Right lobe of liver (tissue), 6 donors: ENCODE measurements at regions not wholly inside any gene's neighbourhood (a gene's known extent, or its start where the extent isn't known, plus 50 kb on each side); places are given as distances from the start of the nearest gene placed in this dataset.

Experiments used
- ATAC-seq, 4 donors: fragments of 200-7000 bp; cut with Tn5 transposase; one replicate each; pipeline ENCODE4 v1.9.1; 2020; ENCODE audit warnings: mild to moderate bottlenecking in 4 of 4, moderate library complexity in 4 of 4
- DNase-seq, 3 donors: peaks; one replicate each; pipeline ENCODE4 v3.0.0-alpha.2; 2020
- H3K27ac ChIP-seq, 3 donors: fragments of 200-600 bp; one replicate each; pipeline ENCODE4 v1.8.0; 2022
- H3K27me3 ChIP-seq, 2 donors: fragments of 200-600 bp; one replicate each; pipeline ENCODE4 v1.8.0; 2022
- H3K36me3 ChIP-seq, 4 donors: fragments of 200-600 bp; sonication (generic) in 1 of 4; one replicate each; pipeline versions ENCODE4 v1.5.1 to v1.8.0; 2017 to 2022; ENCODE audit warnings: control low read depth in 1 of 4
- H3K4me1 ChIP-seq, 4 donors: fragments of 200-600 bp; sonication (generic) in 1 of 4; one replicate each; pipeline versions ENCODE4 v1.5.1 to v1.8.0; 2017 to 2022; ENCODE audit warnings: control low read depth in 1 of 4
- H3K4me3 ChIP-seq, 3 donors: fragments of 200-600 bp; one replicate each; pipeline ENCODE4 v1.8.0; 2022
- H3K9me3 ChIP-seq, 4 donors: fragments of 200-600 bp; sonication (generic) in 1 of 4; one replicate each; pipeline versions ENCODE4 v1.5.1 to v1.8.0; 2017 to 2022; ENCODE audit warnings: control low read depth in 1 of 4
- POLR2A ChIP-seq: fragments of 450-650 bp; IDR thresholded peaks from one replicate; pipeline ENCODE4 v1.6.1; 2017; ENCODE audit warnings: antibody characterized with exemption, mild to moderate bottlenecking
- WGBS: methylation state at CpG from one replicate; pipeline ENCODE4 v1.1.6; 2018; ENCODE audit warnings: low coverage, low lambda C conversion rate; ENCODE audit not compliant: insufficient coverage; ENCODE audit errors: missing lambda C conversion rate; 5-methylcytosine and 5-hydroxymethylcytosine counted together
- intact Hi-C, 2 donors: fragments of 100-400 bp; cut with DNase I; formaldehyde crosslinking; loops; one replicate each; pipeline versions ENCODE4 v1.11.2 to v1.14.1; 2022
- TF ChIP-seq, protein P1 (sequence below), 4 donors: fragments of 200-600 bp in 3 of 4; fragments of 450-650 bp in 1 of 4; IDR thresholded peaks; one replicate each; pipeline versions ENCODE4 v1.5.1 to v1.8.0; 2016 to 2022; ENCODE audit warnings: antibody characterized with exemption in 4 of 4, mild to moderate bottlenecking in 2 of 4
- donor health status: DM: no; HTN: yes; CAD: no.
- donor health status: DM: no; HTN: no; CAD: no.
- donor health status: DM: no; HTN: no; CAD: no.
- donor health status: DM: no; HTN: yes; CAD: no.
- donor health status: DM: no; HTN: yes; CAD: no.

DNA sequence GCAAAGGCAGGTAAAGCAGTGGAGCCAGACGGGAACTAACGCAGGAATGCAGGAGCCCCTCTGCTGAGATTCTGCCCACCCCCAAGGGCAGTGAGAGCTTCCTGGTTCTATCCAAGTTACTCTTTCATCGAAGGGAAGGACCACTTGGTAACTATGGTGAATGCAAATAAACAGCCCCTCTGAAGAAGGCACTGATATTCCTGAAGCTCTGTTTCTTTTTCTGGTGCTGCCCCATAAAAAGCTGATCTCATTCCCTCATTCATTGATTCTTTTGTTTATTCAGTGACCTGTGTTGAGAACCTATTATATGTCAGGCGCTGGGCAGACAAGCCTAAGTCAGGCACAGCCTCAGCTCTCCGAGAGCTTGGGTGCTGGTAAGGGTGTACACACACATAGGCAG, 217.3 kb downstream of the SNX10 start:
- TF ChIP-seq, protein P1, sequence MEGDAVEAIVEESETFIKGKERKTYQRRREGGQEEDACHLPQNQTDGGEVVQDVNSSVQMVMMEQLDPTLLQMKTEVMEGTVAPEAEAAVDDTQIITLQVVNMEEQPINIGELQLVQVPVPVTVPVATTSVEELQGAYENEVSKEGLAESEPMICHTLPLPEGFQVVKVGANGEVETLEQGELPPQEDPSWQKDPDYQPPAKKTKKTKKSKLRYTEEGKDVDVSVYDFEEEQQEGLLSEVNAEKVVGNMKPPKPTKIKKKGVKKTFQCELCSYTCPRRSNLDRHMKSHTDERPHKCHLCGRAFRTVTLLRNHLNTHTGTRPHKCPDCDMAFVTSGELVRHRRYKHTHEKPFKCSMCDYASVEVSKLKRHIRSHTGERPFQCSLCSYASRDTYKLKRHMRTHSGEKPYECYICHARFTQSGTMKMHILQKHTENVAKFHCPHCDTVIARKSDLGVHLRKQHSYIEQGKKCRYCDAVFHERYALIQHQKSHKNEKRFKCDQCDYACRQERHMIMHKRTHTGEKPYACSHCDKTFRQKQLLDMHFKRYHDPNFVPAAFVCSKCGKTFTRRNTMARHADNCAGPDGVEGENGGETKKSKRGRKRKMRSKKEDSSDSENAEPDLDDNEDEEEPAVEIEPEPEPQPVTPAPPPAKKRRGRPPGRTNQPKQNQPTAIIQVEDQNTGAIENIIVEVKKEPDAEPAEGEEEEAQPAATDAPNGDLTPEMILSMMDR (IDR thresholded peaks at IDR 0.05), result no peak
- H3K36me3 ChIP-seq, result no peaks in the 10 kb centered on the region
- 47% methylated on average over 5 of the region's 5 CpGs for WGBS
- ATAC-seq (peak in 1 of 4 donors; percentile 54), DNase-seq (no peak)
- no peaks in the 10 kb centered on the region for H3K27me3 ChIP-seq
- no peak overlapping the region for H3K4me3 ChIP-seq
- no peak overlapping the region for H3K27ac ChIP-seq
- no peaks in the 10 kb centered on the region for H3K4me1 ChIP-seq
- intact Hi-C loops, result no loop called here
- H3K9me3 ChIP-seq, result no peaks in the 10 kb centered on the region

DNA sequence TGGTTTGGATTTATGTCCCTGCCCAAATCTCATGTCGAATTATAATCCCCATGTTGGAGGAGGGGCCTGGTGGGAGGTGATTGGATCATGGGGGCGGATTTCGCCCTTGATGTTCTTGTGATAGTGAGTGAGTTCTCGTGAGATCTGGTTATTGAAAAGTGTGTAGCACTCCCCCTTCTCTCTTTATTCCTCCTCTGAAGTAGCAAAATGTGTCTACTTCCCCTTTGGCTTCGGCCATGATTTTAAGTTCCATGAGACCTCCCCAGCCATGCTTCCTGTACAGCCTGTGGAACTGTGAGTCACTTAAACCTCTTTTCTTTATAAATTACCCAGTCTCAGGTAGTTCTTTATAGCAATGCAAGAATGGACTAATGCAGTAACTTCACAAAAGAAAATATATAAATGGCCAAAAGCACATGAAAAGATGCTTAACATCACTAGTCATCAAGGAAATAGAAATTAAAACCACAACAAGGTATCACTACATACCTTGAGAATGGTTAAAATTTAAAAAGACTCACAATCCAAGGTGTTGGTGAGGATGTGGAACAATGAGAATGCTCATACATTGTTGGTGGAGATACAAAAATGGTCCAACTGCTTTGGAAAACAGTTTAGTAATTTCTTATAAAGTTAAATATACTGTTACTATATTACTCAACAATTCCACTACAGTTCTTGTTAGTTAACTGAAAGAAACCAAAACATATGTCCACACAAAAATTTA, 218.7 kb downstream of the SNX10 start:
- DNase-seq (no peak), ATAC-seq (no peak)
- no peaks in the 10 kb centered on the region for H3K9me3 ChIP-seq
- H3K4me1 ChIP-seq, result no peaks in the 10 kb centered on the region
- H3K4me3 ChIP-seq, result no peak overlapping the region
- intact Hi-C loops, result no loop called here
- no peaks in the 10 kb centered on the region for H3K27me3 ChIP-seq
- TF ChIP-seq POLR2A, result no peak
- TF ChIP-seq, protein P1 (IDR thresholded peaks at IDR 0.05), result no peak
- H3K36me3 ChIP-seq, result no peaks in the 10 kb centered on the region
- H3K27ac ChIP-seq, result no peak overlapping the region
- 54% methylated on average over 3 of the region's 5 CpGs for WGBS

DNA sequence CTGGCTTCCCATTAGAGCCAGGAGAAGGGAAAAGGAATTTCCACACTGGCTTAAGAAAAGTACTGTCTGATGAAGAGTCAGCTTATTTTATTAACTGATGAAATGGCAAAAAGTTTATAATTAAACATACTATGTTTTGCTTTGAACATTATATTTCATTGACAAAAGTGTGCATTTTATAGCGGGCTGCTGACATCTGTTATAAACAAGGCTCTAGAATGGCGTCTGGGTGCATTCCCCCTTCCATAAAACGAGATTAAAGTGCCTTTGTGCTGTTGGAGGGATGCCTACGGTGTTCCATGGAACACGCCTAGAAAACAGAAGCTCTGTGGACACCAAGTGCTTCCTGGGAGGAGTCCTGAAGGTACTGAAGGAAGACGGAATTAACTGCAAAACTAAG, 220.2 kb downstream of the SNX10 start:
- H3K4me3 ChIP-seq, result no peak overlapping the region
- no peak for ATAC-seq
- DNase-seq, result no peak
- WGBS, result 57% methylated on average over 6 of the region's 6 CpGs
- no peaks in the 10 kb centered on the region for H3K9me3 ChIP-seq
- intact Hi-C loops, result no loop called here
- H3K27ac ChIP-seq, result no peak overlapping the region
- no peaks in the 10 kb centered on the region for H3K4me1 ChIP-seq
- H3K36me3 ChIP-seq, result no peaks in the 10 kb centered on the region
- no peak for TF ChIP-seq POLR2A
- TF ChIP-seq, protein P1 (IDR thresholded peaks at IDR 0.05), result no peak
- H3K27me3 ChIP-seq, result no peaks in the 10 kb centered on the region

DNA sequence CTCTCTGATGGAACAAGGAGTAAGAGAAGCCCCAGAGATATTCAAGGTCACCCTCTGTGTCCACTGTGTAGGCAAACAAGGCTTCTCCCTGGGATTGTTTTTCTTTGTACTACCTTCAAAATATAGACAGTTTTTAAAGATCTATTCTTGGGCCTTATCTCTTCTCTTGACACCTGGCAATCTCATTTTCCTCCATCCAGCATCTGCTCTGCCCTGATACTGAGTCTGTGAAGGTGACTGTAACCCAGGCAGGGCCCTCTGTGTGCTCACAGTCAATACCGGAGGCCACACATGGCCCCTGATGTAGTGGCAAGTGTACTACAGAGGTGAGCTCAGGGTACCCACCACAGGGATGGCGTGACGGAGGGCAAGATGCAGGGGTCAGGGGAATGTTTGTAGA, 221.1 kb downstream of the SNX10 start:
- Histone ChIP-seq H3K27me3 (no peaks in the 10 kb centered on the region), H3K36me3 (no peaks in the 10 kb centered on the region), H3K27ac (no peak overlapping the region), H3K9me3 (no peaks in the 10 kb centered on the region), H3K4me1 (no peaks in the 10 kb centered on the region), H3K4me3 (no peak overlapping the region)
- WGBS, result 78% methylated on average over 1 of the region's 3 CpGs
- intact Hi-C loops, result no loop called here
- ATAC-seq (no peak), DNase-seq (no peak)
- no peak for TF ChIP-seq POLR2A
- TF ChIP-seq, protein P1 (IDR thresholded peaks at IDR 0.05), result no peak
